ES-I3 (cell line): ENCODE measurements at regions not wholly inside any gene's neighbourhood (a gene's known extent, or its start where the extent isn't known, plus 50 kb on each side); places are given as distances from the start of the nearest gene placed in this dataset.

ENCODE experiments used
- H3K36me3 ChIP-seq: 2 replicates; pipeline ENCODE4 v1.6.1; 2013; ENCODE audit warnings: mild to moderate bottlenecking, low read length, control low read depth, moderate library complexity; ENCODE audit not compliant: insufficient read depth
- H3K4me1 ChIP-seq: 2 replicates; pipeline ENCODE4 v1.6.1; 2013; ENCODE audit warnings: mild to moderate bottlenecking, control low read depth, low read length; ENCODE audit not compliant: insufficient read depth
- H3K9ac ChIP-seq: 2 replicates; pipeline ENCODE4 v1.6.1; 2013; ENCODE audit warnings: low read depth, mild to moderate bottlenecking, low read length, moderate library complexity
- H3K9me3 ChIP-seq: 2 replicates; pipeline ENCODE4 v1.6.1; 2013; ENCODE audit warnings: mild to moderate bottlenecking, low read length, moderate library complexity; ENCODE audit not compliant: control insufficient read depth, insufficient read depth

- peaks cover 5% of the 10 kb centered on the region; the same call in 1 of the 2 replicates for H3K9me3 ChIP-seq
- H3K4me1 ChIP-seq, result peaks cover 8% of the 10 kb centered on the region; the same call in 1 of the 2 replicates
- H3K36me3 ChIP-seq, result no peaks in the 10 kb centered on the region
- H3K9ac ChIP-seq, result no peak overlapping the region
Measured at GRCh38 chr7:45494885-45495284, 79.3 kb upstream of the ADCY1 start.

- H3K36me3 ChIP-seq, result no peaks in the 10 kb centered on the region
- H3K4me1 ChIP-seq, result peaks cover 8% of the 10 kb centered on the region; the same call in 1 of the 2 replicates
- H3K9ac ChIP-seq, result no peak overlapping the region
- peaks cover 5% of the 10 kb centered on the region; the same call in 1 of the 2 replicates for H3K9me3 ChIP-seq
Measured at GRCh38 chr7:45495618-45496017, 78.5 kb upstream of the ADCY1 start.

GRCh38 chr7:45500257-45500656 lies 73.9 kb upstream of the ADCY1 start:
- Histone ChIP-seq H3K9me3 (peaks cover 2% of the 10 kb centered on the region; the same call in 1 of the 2 replicates), H3K4me1 (peaks cover 8% of the 10 kb centered on the region; the same call in 1 of the 2 replicates), H3K9ac (no peak overlapping the region), H3K36me3 (no peaks in the 10 kb centered on the region)

DNA sequence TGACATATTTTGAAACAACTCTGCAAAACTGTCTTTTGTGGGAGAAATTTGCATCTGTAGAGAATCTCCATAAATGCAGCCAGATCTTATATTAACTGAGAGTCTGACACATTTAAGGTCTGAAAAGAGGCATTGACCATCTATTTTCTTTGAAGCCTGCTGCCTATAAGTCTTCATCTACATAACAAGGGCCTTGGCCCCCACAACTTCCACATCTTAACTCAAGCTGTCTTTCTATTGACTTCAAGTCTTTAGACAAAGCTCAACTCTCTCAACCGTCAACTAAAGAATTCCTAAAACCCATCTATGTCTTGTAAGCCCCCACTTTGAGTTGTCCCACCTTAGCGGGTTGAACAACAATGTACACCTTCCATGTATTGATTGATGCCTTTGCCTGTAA lies 72.4 kb upstream of the ADCY1 start:
- Histone ChIP-seq H3K9me3 (peaks cover 2% of the 10 kb centered on the region; the same call in 1 of the 2 replicates), H3K9ac (no peak overlapping the region), H3K36me3 (no peaks in the 10 kb centered on the region), H3K4me1 (no peaks in the 10 kb centered on the region)

GRCh38 chr7:45506059-45506458 lies 68.1 kb upstream of the ADCY1 start:
- Histone ChIP-seq H3K36me3 (no peaks in the 10 kb centered on the region), H3K4me1 (no peaks in the 10 kb centered on the region), H3K9me3 (peaks cover 2% of the 10 kb centered on the region; the same call in 1 of the 2 replicates), H3K9ac (no peak overlapping the region)

- peaks cover 2% of the 10 kb centered on the region; the same call in 1 of the 2 replicates for H3K9me3 ChIP-seq
- H3K9ac ChIP-seq, result no peak overlapping the region
- no peaks in the 10 kb centered on the region for H3K36me3 ChIP-seq
- peaks cover 7% of the 10 kb centered on the region; the same call in 1 of the 2 replicates for H3K4me1 ChIP-seq
Measured at GRCh38 chr7:45509222-45509621, 64.9 kb upstream of the ADCY1 start.

GRCh38 chr7:45511721-45512597 lies 62.2 kb upstream of the ADCY1 start:
- H3K4me1 ChIP-seq, result peaks cover 7% of the 10 kb centered on the region; the same call in 1 of the 2 replicates
- no peaks in the 10 kb centered on the region for H3K9me3 ChIP-seq
- no peaks in the 10 kb centered on the region for H3K36me3 ChIP-seq
- no peak overlapping the region for H3K9ac ChIP-seq

DNA sequence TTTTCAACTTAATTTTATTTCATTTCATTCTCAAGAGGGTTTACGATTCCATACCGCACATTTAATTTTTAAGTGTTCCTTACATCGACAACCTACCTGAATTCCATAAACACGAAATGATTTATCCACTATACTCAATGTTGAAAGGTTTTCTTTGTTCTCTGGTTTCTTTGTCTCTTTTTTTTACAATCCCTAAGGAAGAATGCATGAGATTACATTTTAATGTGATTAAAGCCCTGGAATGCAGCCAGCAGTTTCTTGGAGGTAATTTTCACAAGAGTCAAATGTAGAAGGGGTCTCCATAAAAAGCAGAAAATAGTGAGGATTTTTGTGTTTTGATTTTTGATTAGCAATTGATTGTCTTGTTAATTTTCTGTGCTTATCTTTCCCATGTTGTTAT lies 59.2 kb upstream of the ADCY1 start:
- Histone ChIP-seq H3K9ac (no peak overlapping the region), H3K9me3 (peaks cover 7% of the 10 kb centered on the region), H3K4me1 (peaks cover 7% of the 10 kb centered on the region; the same call in 1 of the 2 replicates), H3K36me3 (no peaks in the 10 kb centered on the region)

- Histone ChIP-seq H3K9ac (no peak overlapping the region), H3K36me3 (no peaks in the 10 kb centered on the region), H3K9me3 (peaks cover 7% of the 10 kb centered on the region), H3K4me1 (peaks cover 7% of the 10 kb centered on the region; the same call in 1 of the 2 replicates)
Measured at GRCh38 chr7:45515346-45515745, 58.8 kb upstream of the ADCY1 start.
